Retinal pigment epithelial cell (primary cell): ENCODE measurements at regions not wholly inside any gene's neighbourhood (a gene's known extent, or its start where the extent isn't known, plus 50 kb on each side); places are given as distances from the start of the nearest gene placed in this dataset.

ENCODE experiments used
- DNase-seq: peaks from one replicate; pipeline ENCODE4 v3.0.0-alpha.2; 2010; ENCODE audit warnings: low read depth
- H3K4me3 ChIP-seq: 2 replicates; pipeline ENCODE4 v1.5.1; 2011; ENCODE audit warnings: mild to moderate bottlenecking, low read length, control low read depth, moderate library complexity
- CTCF ChIP-seq: conservative IDR thresholded peaks from 2 replicates; pipeline ENCODE4 v1.5.1; 2011; ENCODE audit warnings: low read depth, low read length, control low read depth, inconsistent platforms

GRCh38 chr9:79986437-79986836 lies 414.7 kb downstream of the TLE4 start:
- no peak for DNase-seq
- no peak for TF ChIP-seq CTCF
- no peak overlapping the region for H3K4me3 ChIP-seq

GRCh38 chr9:79985772-79986171 lies 414.0 kb downstream of the TLE4 start:
- DNase-seq, result no peak
- no peak for TF ChIP-seq CTCF

GRCh38 chr9:79985264-79985663 lies 413.5 kb downstream of the TLE4 start:
- no peak for DNase-seq
- no peak overlapping the region for H3K4me3 ChIP-seq
- no peak for TF ChIP-seq CTCF

More at GRCh38 chr9:79985772-79986171, 414.0 kb downstream of the TLE4 start:
- no peak overlapping the region for H3K4me3 ChIP-seq

- TF ChIP-seq CTCF, result no peak
- no peak overlapping the region for H3K4me3 ChIP-seq
- DNase-seq, result no peak
Measured at GRCh38 chr9:79984429-79985067, 412.8 kb downstream of the TLE4 start.

GRCh38 chr9:79980432-79980831 lies 408.7 kb downstream of the TLE4 start:
- H3K4me3 ChIP-seq, result no peak overlapping the region
- DNase-seq, result no peak
- TF ChIP-seq CTCF, result no peak

DNA sequence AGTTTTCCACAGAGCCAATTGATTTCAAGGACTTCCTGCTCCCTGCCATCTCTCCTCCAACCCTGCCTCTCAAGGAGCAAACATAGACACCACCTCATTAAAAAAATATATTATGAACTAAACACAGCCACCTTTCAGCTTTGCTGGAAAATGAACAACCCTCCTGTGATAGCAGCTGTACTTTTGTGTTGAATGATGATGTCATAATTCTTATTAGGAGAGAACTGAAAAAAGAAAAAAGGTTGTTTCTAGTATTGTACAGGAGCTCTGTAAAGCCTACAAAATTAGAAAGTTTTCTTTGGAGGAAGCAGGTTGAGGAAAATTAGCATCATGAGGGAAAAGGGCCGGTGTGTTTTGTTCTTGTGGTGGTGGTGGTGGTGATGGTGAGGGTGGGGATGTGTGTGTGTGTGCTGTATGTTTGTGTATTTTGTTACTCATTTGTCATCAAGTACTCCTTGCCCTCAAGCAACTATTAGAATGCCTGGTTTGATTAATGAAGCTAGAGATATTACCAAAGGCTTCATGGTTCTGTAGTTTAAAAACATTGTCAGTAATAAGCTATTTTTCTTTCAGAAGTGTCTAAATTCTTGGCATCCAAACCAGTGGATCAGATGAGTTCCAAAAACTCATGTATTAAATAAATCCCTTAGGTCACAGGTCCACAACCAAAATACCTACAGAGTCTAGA lies 405.9 kb downstream of the TLE4 start:
- H3K4me3 ChIP-seq, result no peak overlapping the region
- no peak for TF ChIP-seq CTCF
- DNase-seq, result no peak

DNA sequence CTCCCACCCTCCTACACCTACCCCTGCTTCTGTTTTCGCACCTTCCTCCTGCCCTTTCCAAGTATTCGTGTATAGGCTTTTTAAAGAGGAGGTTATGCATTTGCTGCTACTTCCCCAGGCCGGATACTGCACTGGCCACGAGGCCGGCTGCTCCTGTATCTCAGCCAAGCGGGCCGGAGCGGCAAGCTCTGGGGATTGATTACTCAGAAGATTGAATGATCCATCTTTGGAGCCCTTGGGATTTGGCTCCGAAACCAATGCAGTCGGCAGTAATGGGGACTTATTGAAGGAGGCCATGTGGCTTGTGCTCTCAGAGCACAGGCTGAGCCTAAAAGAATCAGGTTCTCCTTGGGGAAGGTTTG lies 405.3 kb downstream of the TLE4 start:
- no peak for TF ChIP-seq CTCF
- no peak overlapping the region for H3K4me3 ChIP-seq
- DNase-seq, result no peak
